HCT116 (cell line): ENCODE measurements at regions not wholly inside any gene's neighbourhood (a gene's known extent, or its start where the extent isn't known, plus 50 kb on each side); places are given as distances from the start of the nearest gene placed in this dataset.

Experiments
- ATAC-seq: fragments of 200-7000 bp; cut with Tn5 transposase; 2 replicates; pipeline ENCODE4 v1.9.1; 2020; ENCODE audit warnings: mild to moderate bottlenecking, moderate library complexity
- BruUV-seq: library from RNA; stranded (reverse); fragments of 400-500 nt; replicated peaks from 2 replicates; lab custom pipeline; 2021; lab: Mats Ljungman, UMichigan
- CTCF ChIA-PET: fragments of 300-600 bp; sonication (Branson Sonifier 250); formaldehyde crosslinking; loops from one replicate; lab custom pipeline; 2021; ENCODE audit warnings: antibody characterized with exemption; lab: Charles Lee
- POLR2A ChIA-PET: fragments of 300-600, 350-600 bp; sonication (Branson Sonifier 250); formaldehyde crosslinking; loops from one replicate; lab custom pipeline; 2021; ENCODE audit warnings: antibody characterized with exemption; lab: Charles Lee
- RAD21 ChIA-PET, 2 experiments: fragments of 300-600 bp; sonication (Branson Sonifier 250); formaldehyde crosslinking; loops; one replicate each; lab custom pipeline; 2023; ENCODE audit warnings: low total read pairs in 2 of 2; ENCODE audit not compliant: uncharacterized antibody in 2 of 2, unreplicated experiment in 2 of 2, low non-redundant PET in 1 of 2; lab: Charles Lee
- DNase-seq: peaks from one replicate; pipeline ENCODE4 v3.0.0-alpha.2; 2010; ENCODE audit warnings: low read depth, low spot score
- H2AFZ ChIP-seq: fragments of 200-600 bp; shearing (Covaris generic), sonication (generic); 2 replicates; pipeline ENCODE4 v1.6.1; 2017; ENCODE audit warnings: low read depth, mixed run types, mixed read lengths, antibody characterized with exemption, low read length; ENCODE audit not compliant: poor library complexity, severe bottlenecking
- H3K27ac ChIP-seq: 2 replicates; pipeline ENCODE4 v1.5.1; 2012; ENCODE audit warnings: low read depth, low read length
- H3K27me3 ChIP-seq: fragments of 200-600 bp; sonication (generic); 2 replicates; pipeline ENCODE4 v1.6.1; 2016; ENCODE audit warnings: mixed run types, low read length, mixed read lengths; ENCODE audit not compliant: insufficient read depth
- H3K36me3 ChIP-seq, 2 experiments: fragments of 200-500 bp in 1 of 2; fragments of 200-600 bp in 1 of 2; sonication (Bioruptor generic) in 1 of 2; sonication (generic) in 1 of 2; 2 replicates each; pipeline versions ENCODE4 v1.5.1 to v1.6.1; 2014 to 2016; ENCODE audit warnings: low read length in 2 of 2, inconsistent platforms in 1 of 2, mixed read lengths in 1 of 2, mixed run types in 1 of 2; ENCODE audit not compliant: insufficient read depth in 2 of 2, control insufficient read depth in 1 of 2
- H3K4me1 ChIP-seq, 2 experiments: fragments of 200-600 bp in 1 of 2; sonication (generic) in 1 of 2; 2 replicates each; pipeline versions ENCODE4 v1.5.1 to v1.6.1; 2012 to 2017; ENCODE audit warnings: low read length in 2 of 2, inconsistent platforms in 1 of 2, mild to moderate bottlenecking in 1 of 2, mixed read lengths in 1 of 2, mixed run types in 1 of 2, moderate library complexity in 1 of 2; ENCODE audit not compliant: insufficient read depth in 2 of 2, control insufficient read depth in 1 of 2
- H3K4me2 ChIP-seq: fragments of 200-600 bp; sonication (generic); 2 replicates; pipeline ENCODE4 v1.6.1; 2017; ENCODE audit warnings: mixed run types, low read length, mixed read lengths
- H3K4me3 ChIP-seq, 2 experiments: fragments of 200-600 bp in 1 of 2; sonication (generic) in 1 of 2; replicated peaks in 1 of 2; 2 replicates each; pipeline ENCODE4 v1.5.1; 2011 to 2016; ENCODE audit warnings: low read length in 2 of 2, control low read depth in 1 of 2, low read depth in 1 of 2, mild to moderate bottlenecking in 1 of 2, mixed read lengths in 1 of 2, mixed run types in 1 of 2
- H3K79me2 ChIP-seq: fragments of 200-600 bp; sonication (generic); 2 replicates; pipeline ENCODE4 v1.6.1; 2017; ENCODE audit warnings: mild to moderate bottlenecking, mixed run types, low read length, moderate library complexity, mixed read lengths; ENCODE audit not compliant: insufficient read depth
- H3K9ac ChIP-seq: fragments of 200-600 bp; sonication (generic); 2 replicates; pipeline ENCODE4 v1.6.1; 2016; ENCODE audit warnings: low read length, mixed read lengths
- H3K9me2 ChIP-seq: fragments of 200-600 bp; sonication (generic), shearing (Covaris generic); 2 replicates; pipeline ENCODE4 v1.6.1; 2017; ENCODE audit warnings: mixed run types, mild to moderate bottlenecking, moderate library complexity; ENCODE audit not compliant: insufficient read depth
- H3K9me3 ChIP-seq, 2 experiments: fragments of 200-500 bp in 1 of 2; fragments of 200-600 bp in 1 of 2; sonication (Bioruptor generic) in 1 of 2; sonication (generic) in 1 of 2; 2 replicates each; pipeline ENCODE4 v1.6.1; 2014 to 2017; ENCODE audit warnings: low read length in 2 of 2, mixed read lengths in 2 of 2, inconsistent platforms in 1 of 2, low read depth in 1 of 2, mild to moderate bottlenecking in 1 of 2, mixed run types in 1 of 2, moderate library complexity in 1 of 2; ENCODE audit not compliant: control insufficient read depth in 1 of 2, insufficient read depth in 1 of 2
- H4K20me1 ChIP-seq: fragments of 200-600 bp; sonication (generic), shearing (Covaris generic); 2 replicates; pipeline ENCODE4 v1.6.1; 2017; ENCODE audit warnings: mixed run types, mild to moderate bottlenecking, moderate library complexity; ENCODE audit not compliant: insufficient read depth
- CBX3 ChIP-seq: IDR thresholded peaks from 2 replicates; pipeline ENCODE4 v1.6.1; 2012; ENCODE audit warnings: low read depth
- CEBPB ChIP-seq: IDR thresholded peaks from 2 replicates; pipeline ENCODE4 v1.6.1; 2012; ENCODE audit warnings: low read depth
- ELF1 ChIP-seq: IDR thresholded peaks from 2 replicates; pipeline ENCODE4 v1.6.1; 2012; ENCODE audit warnings: low read depth, borderline replicate concordance
- EZH2 ChIP-seq: fragments of 200-600 bp; sonication (generic); IDR thresholded peaks from 2 replicates; pipeline ENCODE4 v1.6.1; 2017; ENCODE audit warnings: antibody characterized with exemption, mixed run types
- JUND ChIP-seq: IDR thresholded peaks from 2 replicates; pipeline ENCODE4 v1.6.1; 2012
- POLR2A ChIP-seq: IDR thresholded peaks from 2 replicates; pipeline ENCODE4 v1.7.0; 2011; ENCODE audit warnings: borderline replicate concordance; ENCODE audit not compliant: insufficient read depth, insufficient read length; ENCODE audit errors: extremely low read depth
- POLR2AphosphoS5 ChIP-seq: IDR thresholded peaks from 2 replicates; pipeline ENCODE4 v1.6.1; 2011; ENCODE audit warnings: mild to moderate bottlenecking, low read depth, low read length, moderate library complexity
- SIN3A ChIP-seq: IDR thresholded peaks from 2 replicates; pipeline ENCODE4 v1.6.1; 2012; ENCODE audit warnings: low read depth
- SP1 ChIP-seq: IDR thresholded peaks from 2 replicates; pipeline ENCODE4 v1.6.1; 2012; ENCODE audit warnings: low read depth
- SRF ChIP-seq: IDR thresholded peaks from 2 replicates; pipeline ENCODE4 v1.6.1; 2012; ENCODE audit warnings: low read depth
- TCF7L2 ChIP-seq: IDR thresholded peaks from 2 replicates; pipeline ENCODE4 v1.7.0; 2011; ENCODE audit warnings: borderline replicate concordance, inconsistent platforms; ENCODE audit not compliant: insufficient read depth, insufficient read length; ENCODE audit errors: extremely low read depth
- YY1 ChIP-seq: IDR thresholded peaks from 2 replicates; pipeline ENCODE4 v1.6.1; 2011; ENCODE audit warnings: low read length, low read depth, moderate library complexity, mild to moderate bottlenecking; ENCODE audit not compliant: insufficient replicate concordance; ENCODE audit errors: extremely low read depth
- ZNF274 ChIP-seq: fragments of 200-500 bp; sonication (Bioruptor generic); IDR thresholded peaks from 2 replicates; pipeline ENCODE4 v1.6.1; 2014; ENCODE audit warnings: mild to moderate bottlenecking, low read depth, low read length, inconsistent platforms
- intact Hi-C: fragments of 100-400 bp; cut with micrococcal nuclease; formaldehyde crosslinking; loops from 2 replicates; pipeline ENCODE4 v1.10.0; 2022
- TF ChIP-seq, protein P1 (sequence below): IDR thresholded peaks from 2 replicates; pipeline ENCODE4 v1.6.1; 2012; ENCODE audit warnings: low read depth

DNA sequence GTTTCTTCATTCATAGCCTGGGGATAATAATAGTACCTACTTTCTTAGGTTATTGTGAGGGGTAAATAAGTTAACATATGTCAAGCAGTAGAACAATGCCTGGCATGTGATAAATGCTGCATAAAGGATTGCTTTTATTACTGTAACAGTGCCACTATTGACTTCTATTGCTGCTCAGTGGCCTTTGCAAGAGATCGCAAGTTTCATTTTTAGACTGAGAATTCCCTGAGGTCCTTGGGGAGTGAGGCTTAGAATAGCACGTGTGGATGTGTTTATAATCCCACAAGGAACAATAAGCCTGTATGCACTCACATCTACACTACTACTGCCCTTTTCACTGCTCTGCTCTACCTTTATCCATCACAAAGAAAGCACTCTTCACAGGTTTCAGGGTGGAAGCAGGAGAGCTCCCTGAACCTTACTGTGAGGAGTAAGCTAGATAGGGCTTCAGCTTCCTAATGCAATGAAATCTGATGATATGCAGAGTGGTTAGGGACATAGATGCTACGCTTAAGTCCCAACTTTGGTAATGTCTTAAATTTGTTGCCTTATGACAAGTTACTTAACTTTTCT lies 302.6 kb downstream of the SNAPC1 start:
- Histone ChIP-seq H2AFZ (no peak overlapping the region), H4K20me1 (no peaks in the 10 kb centered on the region), H3K27ac (no peak overlapping the region), H3K9me3 (no peaks in the 10 kb centered on the region), H3K79me2 (no peaks in the 10 kb centered on the region), H3K27me3 (peaks cover 62% of the 10 kb centered on the region), H3K9ac (no peak overlapping the region), H3K36me3 (no peaks in the 10 kb centered on the region), H3K4me1 (no peaks in the 10 kb centered on the region), H3K4me3 (no peak overlapping the region), H3K4me2 (no peak overlapping the region), H3K9me2 (no peaks in the 10 kb centered on the region)
- CTCF ChIA-PET: no interaction called here
- POLR2A ChIA-PET: no interaction called here
- intact Hi-C loops: no loop called here
- no TSS peak for BruUV-seq
- RAD21 ChIA-PET: no interaction called here
- no peak for ATAC-seq
- DNase-seq: no peak
- TF ChIP-seq SP1 (no peak), CEBPB (no peak), SIN3A (no peak), TCF7L2 (no peak), POLR2A (no peak), CBX3 (no peak), YY1 (no peak), SRF (no peak), ELF1 (no peak), POLR2AphosphoS5 (no peak), ZNF274 (no peak), JUND (no peak), EZH2 (no peak)
- TF ChIP-seq, protein P1, sequence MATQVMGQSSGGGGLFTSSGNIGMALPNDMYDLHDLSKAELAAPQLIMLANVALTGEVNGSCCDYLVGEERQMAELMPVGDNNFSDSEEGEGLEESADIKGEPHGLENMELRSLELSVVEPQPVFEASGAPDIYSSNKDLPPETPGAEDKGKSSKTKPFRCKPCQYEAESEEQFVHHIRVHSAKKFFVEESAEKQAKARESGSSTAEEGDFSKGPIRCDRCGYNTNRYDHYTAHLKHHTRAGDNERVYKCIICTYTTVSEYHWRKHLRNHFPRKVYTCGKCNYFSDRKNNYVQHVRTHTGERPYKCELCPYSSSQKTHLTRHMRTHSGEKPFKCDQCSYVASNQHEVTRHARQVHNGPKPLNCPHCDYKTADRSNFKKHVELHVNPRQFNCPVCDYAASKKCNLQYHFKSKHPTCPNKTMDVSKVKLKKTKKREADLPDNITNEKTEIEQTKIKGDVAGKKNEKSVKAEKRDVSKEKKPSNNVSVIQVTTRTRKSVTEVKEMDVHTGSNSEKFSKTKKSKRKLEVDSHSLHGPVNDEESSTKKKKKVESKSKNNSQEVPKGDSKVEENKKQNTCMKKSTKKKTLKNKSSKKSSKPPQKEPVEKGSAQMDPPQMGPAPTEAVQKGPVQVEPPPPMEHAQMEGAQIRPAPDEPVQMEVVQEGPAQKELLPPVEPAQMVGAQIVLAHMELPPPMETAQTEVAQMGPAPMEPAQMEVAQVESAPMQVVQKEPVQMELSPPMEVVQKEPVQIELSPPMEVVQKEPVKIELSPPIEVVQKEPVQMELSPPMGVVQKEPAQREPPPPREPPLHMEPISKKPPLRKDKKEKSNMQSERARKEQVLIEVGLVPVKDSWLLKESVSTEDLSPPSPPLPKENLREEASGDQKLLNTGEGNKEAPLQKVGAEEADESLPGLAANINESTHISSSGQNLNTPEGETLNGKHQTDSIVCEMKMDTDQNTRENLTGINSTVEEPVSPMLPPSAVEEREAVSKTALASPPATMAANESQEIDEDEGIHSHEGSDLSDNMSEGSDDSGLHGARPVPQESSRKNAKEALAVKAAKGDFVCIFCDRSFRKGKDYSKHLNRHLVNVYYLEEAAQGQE: no peak
